PC-3 (cell line): ENCODE measurements at regions not wholly inside any gene's neighbourhood (a gene's known extent, or its start where the extent isn't known, plus 50 kb on each side); places are given as distances from the start of the nearest gene placed in this dataset.

Experiments used
- ATAC-seq: fragments of 200-7000 bp; cut with Tn5 transposase; 2 replicates; pipeline ENCODE4 v1.9.1; 2020; ENCODE audit warnings: mild to moderate bottlenecking, moderate library complexity
- BruUV-seq: library from RNA; stranded (reverse); fragments of 400-500 nt; replicated peaks from 2 replicates; lab custom pipeline; 2021; lab: Mats Ljungman, UMichigan
- CTCF ChIA-PET: fragments of 300-600 bp; sonication (Branson Sonifier 250); formaldehyde crosslinking; loops from one replicate; lab custom pipeline; 2022; ENCODE audit warnings: antibody characterized with exemption; lab: Charles Lee
- POLR2A ChIA-PET: fragments of 300-600 bp; sonication (Branson Sonifier 250); formaldehyde crosslinking; loops from one replicate; lab custom pipeline; 2022; ENCODE audit warnings: antibody characterized with exemption; ENCODE audit not compliant: unreplicated experiment; lab: Charles Lee
- DNase-seq: peaks from one replicate; pipeline ENCODE4 v3.0.0-alpha.2; 2015
- H2AFZ ChIP-seq: fragments of 300-600 bp; sonication (generic); 2 replicates; pipeline ENCODE4 v1.6.0; 2016; ENCODE audit warnings: antibody characterized with exemption, low read length
- H3F3A ChIP-seq: fragments of 300-600 bp; sonication (generic); one replicate; pipeline ENCODE4 v1.6.0; 2017; ENCODE audit warnings: antibody characterized with exemption, low read length, control low read depth, mild to moderate bottlenecking; ENCODE audit not compliant: unreplicated experiment
- H3K27ac ChIP-seq: fragments of 300-600 bp; sonication (generic); 2 replicates; pipeline ENCODE4 v1.5.1; 2016; ENCODE audit warnings: mild to moderate bottlenecking, low read length
- H3K27me3 ChIP-seq: fragments of 300-600 bp; sonication (generic); 2 replicates; pipeline ENCODE4 v1.6.1; 2016; ENCODE audit warnings: low read length, mixed read lengths
- H3K36me3 ChIP-seq: fragments of 300-600 bp; sonication (generic); 2 replicates; pipeline ENCODE4 v1.6.1; 2016; ENCODE audit warnings: low read depth, mixed run types, low read length, mixed read lengths
- H3K4me1 ChIP-seq: fragments of 300-600 bp; sonication (generic); 2 replicates; pipeline ENCODE4 v1.5.1; 2016; ENCODE audit warnings: low read length; ENCODE audit not compliant: insufficient read depth
- H3K4me2 ChIP-seq: fragments of 300-600 bp; sonication (generic); 2 replicates; pipeline ENCODE4 v1.6.0; 2016; ENCODE audit warnings: low read length
- H3K4me3 ChIP-seq: fragments of 300-600 bp; sonication (generic); 2 replicates; pipeline ENCODE4 v1.5.1; 2016; ENCODE audit warnings: mild to moderate bottlenecking, low read length, mixed read lengths
- H3K79me2 ChIP-seq: fragments of 300-600 bp; sonication (generic); 2 replicates; pipeline ENCODE4 v1.6.1; 2017; ENCODE audit warnings: low read length, mixed read lengths
- H3K9ac ChIP-seq: fragments of 300-600 bp; sonication (generic); 2 replicates; pipeline ENCODE4 v1.6.0; 2016; ENCODE audit warnings: mild to moderate bottlenecking, low read length
- H3K9me2 ChIP-seq: fragments of 300-600 bp; sonication (generic); replicated peaks from 2 replicates; pipeline ENCODE4 v1.6.1; 2016; ENCODE audit warnings: mixed run types, low read length, mixed read lengths
- H3K9me3 ChIP-seq: fragments of 300-600 bp; sonication (generic); 2 replicates; pipeline ENCODE4 v1.6.1; 2016; ENCODE audit warnings: low read length, mixed read lengths
- H4K20me1 ChIP-seq: fragments of 300-600 bp; sonication (generic); 2 replicates; pipeline ENCODE4 v1.6.1; 2016; ENCODE audit warnings: low read length, mixed read lengths
- EZH2 ChIP-seq: fragments of 300-600 bp; sonication (generic); IDR thresholded peaks from one replicate; pipeline ENCODE4 v1.6.1; 2017; ENCODE audit warnings: antibody characterized with exemption, mild to moderate bottlenecking, low read length; ENCODE audit not compliant: unreplicated experiment
- EZH2phosphoT487 ChIP-seq: fragments of 300-600 bp; sonication (generic); IDR thresholded peaks from 2 replicates; pipeline ENCODE4 v1.6.1; 2018; ENCODE audit warnings: mild to moderate bottlenecking, antibody characterized with exemption, low read length, borderline replicate concordance
- intact Hi-C: fragments of 100-400 bp; cut with micrococcal nuclease; formaldehyde crosslinking; loops from 2 replicates; pipeline ENCODE4 v1.9.0; 2023
- TF ChIP-seq, protein P1 (sequence below): fragments of 300-600 bp; sonication (generic); conservative IDR thresholded peaks from 2 replicates; pipeline ENCODE4 v1.5.1; 2017; ENCODE audit warnings: antibody characterized with exemption, low read depth, mild to moderate bottlenecking, low read length

DNA sequence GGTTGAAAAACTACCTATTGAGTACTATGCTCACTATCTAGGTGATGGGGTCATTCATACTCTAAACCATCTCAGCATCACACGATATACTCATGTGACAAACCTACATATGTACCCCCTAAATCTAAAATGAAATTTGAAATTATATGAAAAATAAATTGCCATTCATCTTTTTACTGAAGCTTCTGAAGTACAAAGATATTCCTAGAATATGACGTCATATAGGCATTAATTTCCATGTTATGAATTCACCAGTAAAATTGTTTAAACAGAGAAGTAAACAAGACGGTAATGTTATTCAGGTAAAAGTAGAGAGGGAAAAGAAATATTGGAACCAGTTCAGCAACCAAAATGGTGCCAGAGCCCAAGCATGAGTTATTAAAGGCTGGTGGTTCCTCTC is 173.0 kb downstream of the MRPS30 start:
- CTCF ChIA-PET: no interaction called here
- Histone ChIP-seq H3K9ac (no peak overlapping the region), H3K4me3 (no peak overlapping the region), H4K20me1 (no peaks in the 10 kb centered on the region), H3K4me2 (no peak overlapping the region), H3K79me2 (no peaks in the 10 kb centered on the region), H3K9me2 (no peaks in the 10 kb centered on the region), H3K36me3 (no peaks in the 10 kb centered on the region), H3K9me3 (peaks cover 43% of the 10 kb centered on the region), H3K27ac (no peak overlapping the region), H3K27me3 (no peaks in the 10 kb centered on the region), H2AFZ (no peak overlapping the region), H3K4me1 (no peaks in the 10 kb centered on the region), H3F3A (no peaks in the 10 kb centered on the region)
- POLR2A ChIA-PET: no interaction called here
- DNase-seq: no peak
- no TSS peak for BruUV-seq
- intact Hi-C loops: no loop called here
- ATAC-seq: no peak
- TF ChIP-seq EZH2 (no peak), EZH2phosphoT487 (no peak)
- TF ChIP-seq, protein P1, sequence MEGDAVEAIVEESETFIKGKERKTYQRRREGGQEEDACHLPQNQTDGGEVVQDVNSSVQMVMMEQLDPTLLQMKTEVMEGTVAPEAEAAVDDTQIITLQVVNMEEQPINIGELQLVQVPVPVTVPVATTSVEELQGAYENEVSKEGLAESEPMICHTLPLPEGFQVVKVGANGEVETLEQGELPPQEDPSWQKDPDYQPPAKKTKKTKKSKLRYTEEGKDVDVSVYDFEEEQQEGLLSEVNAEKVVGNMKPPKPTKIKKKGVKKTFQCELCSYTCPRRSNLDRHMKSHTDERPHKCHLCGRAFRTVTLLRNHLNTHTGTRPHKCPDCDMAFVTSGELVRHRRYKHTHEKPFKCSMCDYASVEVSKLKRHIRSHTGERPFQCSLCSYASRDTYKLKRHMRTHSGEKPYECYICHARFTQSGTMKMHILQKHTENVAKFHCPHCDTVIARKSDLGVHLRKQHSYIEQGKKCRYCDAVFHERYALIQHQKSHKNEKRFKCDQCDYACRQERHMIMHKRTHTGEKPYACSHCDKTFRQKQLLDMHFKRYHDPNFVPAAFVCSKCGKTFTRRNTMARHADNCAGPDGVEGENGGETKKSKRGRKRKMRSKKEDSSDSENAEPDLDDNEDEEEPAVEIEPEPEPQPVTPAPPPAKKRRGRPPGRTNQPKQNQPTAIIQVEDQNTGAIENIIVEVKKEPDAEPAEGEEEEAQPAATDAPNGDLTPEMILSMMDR: no peak

GRCh38 chr5:44983006-44983405 is 174.3 kb downstream of the MRPS30 start:
- peaks cover 41% of the 10 kb centered on the region for H3K9me3 ChIP-seq
- H3K9me2 ChIP-seq: no peaks in the 10 kb centered on the region
- intact Hi-C loops: no loop called here
- no peak overlapping the region for H3K4me2 ChIP-seq
- ATAC-seq (no peak), DNase-seq (no peak)
- H3K27me3 ChIP-seq: no peaks in the 10 kb centered on the region
- H3K79me2 ChIP-seq: no peaks in the 10 kb centered on the region
- H3K27ac ChIP-seq: no peak overlapping the region
- TF ChIP-seq, protein P1: no peak
- TF ChIP-seq EZH2 (no peak), EZH2phosphoT487 (no peak)
- no TSS peak for BruUV-seq
- no peak overlapping the region for H3K9ac ChIP-seq
- no peaks in the 10 kb centered on the region for H3K36me3 ChIP-seq
- ChIA-PET CTCF (no interaction called here), POLR2A (no interaction called here)
- no peak overlapping the region for H2AFZ ChIP-seq
- no peaks in the 10 kb centered on the region for H3K4me1 ChIP-seq
- H3F3A ChIP-seq: no peaks in the 10 kb centered on the region
- H4K20me1 ChIP-seq: no peaks in the 10 kb centered on the region
- H3K4me3 ChIP-seq: no peak overlapping the region

DNA sequence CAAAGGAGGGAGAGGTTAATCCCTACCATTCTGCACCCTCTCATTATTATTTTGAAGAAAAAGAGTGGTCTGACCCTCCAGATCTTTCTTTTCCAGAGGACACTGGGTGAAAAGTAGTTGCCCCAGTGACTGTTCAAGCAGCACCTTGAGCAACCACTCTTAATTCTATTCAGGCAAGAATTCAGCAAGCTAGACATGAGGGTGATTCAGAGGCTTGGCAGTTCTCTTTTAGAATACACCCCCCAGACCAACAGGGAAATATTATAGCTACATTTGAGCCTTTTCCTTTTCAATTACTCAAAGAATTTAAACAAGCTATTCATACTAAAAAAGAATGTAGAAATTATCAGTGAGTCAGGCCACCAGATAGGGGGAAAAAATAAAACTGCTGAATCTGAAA is 178.3 kb downstream of the MRPS30 start:
- no peaks in the 10 kb centered on the region for H3K79me2 ChIP-seq
- peaks cover 46% of the 10 kb centered on the region for H3K9me3 ChIP-seq
- H3F3A ChIP-seq: no peaks in the 10 kb centered on the region
- H3K4me2 ChIP-seq: no peak overlapping the region
- H3K9ac ChIP-seq: no peak overlapping the region
- H3K9me2 ChIP-seq: no peaks in the 10 kb centered on the region
- no peak overlapping the region for H2AFZ ChIP-seq
- intact Hi-C loops: no loop called here
- POLR2A ChIA-PET: no interaction called here
- no peaks in the 10 kb centered on the region for H3K36me3 ChIP-seq
- no peak overlapping the region for H3K27ac ChIP-seq
- TF ChIP-seq, protein P1: no peak
- TF ChIP-seq EZH2phosphoT487 (no peak), EZH2 (no peak)
- DNase-seq (no peak), ATAC-seq (no peak)
- H4K20me1 ChIP-seq: no peaks in the 10 kb centered on the region
- CTCF ChIA-PET: no interaction called here
- no peaks in the 10 kb centered on the region for H3K4me1 ChIP-seq
- no peaks in the 10 kb centered on the region for H3K27me3 ChIP-seq
- H3K4me3 ChIP-seq: no peak overlapping the region
- no TSS peak for BruUV-seq
